Effector CD8-positive, alpha-beta T cell (primary cell): ENCODE measurements at regions not wholly inside any gene's neighbourhood (a gene's known extent, or its start where the extent isn't known, plus 50 kb on each side); places are given as distances from the start of the nearest gene placed in this dataset.

Experiments used
- DNase-seq: peaks from one replicate; lab custom pipeline; 2025; lab: John Stamatoyannopoulos, UW

GRCh38 chr4:3831529-3832150 lies 65.5 kb downstream of the ADRA2C start:
- no peak for DNase-seq

DNA sequence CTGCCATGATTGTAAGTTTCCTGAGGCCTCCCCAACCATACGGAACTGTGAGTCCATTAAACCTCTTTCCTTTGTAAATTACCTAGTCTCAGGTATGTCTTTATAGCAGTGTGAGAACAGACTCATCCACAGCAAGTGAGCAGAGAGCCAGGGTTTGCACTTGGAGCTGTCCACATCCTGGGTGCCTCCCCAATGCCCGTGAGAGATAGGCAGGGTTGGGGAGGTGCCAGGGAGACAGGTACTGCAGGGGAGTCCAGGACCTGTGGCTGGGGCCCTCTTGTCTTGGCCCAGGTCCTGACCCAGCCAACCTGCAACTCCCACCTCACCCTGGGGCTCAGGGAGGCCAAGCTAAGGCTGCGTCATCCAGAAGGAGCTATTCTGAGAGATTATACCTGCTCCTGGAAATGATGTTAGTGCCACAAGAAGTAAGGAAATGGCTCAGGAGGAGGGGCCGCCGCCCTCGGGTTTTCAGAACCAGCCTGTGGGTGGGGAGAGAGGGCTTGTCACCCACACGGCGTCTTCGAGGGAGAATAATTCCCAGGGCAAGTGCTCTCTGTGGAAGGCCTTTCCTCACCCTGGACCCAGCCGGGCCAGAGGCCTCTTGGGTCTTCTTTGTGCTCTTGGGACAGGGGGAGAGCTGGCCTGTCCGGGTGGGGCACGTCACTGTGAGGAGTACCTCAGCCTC lies 66.5 kb downstream of the ADRA2C start:
- no peak for DNase-seq

GRCh38 chr4:3833326-3833989 lies 67.3 kb downstream of the ADRA2C start:
- DNase-seq: no peak

DNA sequence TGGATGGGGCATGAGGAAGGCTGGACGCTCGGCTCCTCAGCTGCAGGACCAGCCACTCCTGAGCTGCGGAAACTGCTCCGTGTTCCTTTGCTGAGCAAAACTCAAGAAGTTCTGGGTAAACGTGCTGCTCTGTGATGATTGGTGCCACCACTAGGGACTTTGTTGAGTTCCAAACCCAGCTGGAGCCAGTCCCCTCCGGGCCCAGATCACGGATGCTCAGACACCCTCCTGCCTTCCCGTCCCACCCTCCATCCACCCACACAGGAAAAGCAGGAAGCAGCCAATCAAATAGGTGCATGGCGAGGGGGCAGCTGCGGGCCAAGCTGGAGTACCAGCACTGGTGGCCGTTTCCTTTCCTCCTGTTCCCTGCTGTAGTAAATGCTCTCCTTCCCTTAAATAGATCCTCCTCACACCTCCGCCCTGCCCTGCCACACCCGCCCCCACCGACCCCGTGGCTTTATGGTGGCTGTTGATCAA lies 68.0 kb downstream of the ADRA2C start:
- DNase-seq: no peak

DNA sequence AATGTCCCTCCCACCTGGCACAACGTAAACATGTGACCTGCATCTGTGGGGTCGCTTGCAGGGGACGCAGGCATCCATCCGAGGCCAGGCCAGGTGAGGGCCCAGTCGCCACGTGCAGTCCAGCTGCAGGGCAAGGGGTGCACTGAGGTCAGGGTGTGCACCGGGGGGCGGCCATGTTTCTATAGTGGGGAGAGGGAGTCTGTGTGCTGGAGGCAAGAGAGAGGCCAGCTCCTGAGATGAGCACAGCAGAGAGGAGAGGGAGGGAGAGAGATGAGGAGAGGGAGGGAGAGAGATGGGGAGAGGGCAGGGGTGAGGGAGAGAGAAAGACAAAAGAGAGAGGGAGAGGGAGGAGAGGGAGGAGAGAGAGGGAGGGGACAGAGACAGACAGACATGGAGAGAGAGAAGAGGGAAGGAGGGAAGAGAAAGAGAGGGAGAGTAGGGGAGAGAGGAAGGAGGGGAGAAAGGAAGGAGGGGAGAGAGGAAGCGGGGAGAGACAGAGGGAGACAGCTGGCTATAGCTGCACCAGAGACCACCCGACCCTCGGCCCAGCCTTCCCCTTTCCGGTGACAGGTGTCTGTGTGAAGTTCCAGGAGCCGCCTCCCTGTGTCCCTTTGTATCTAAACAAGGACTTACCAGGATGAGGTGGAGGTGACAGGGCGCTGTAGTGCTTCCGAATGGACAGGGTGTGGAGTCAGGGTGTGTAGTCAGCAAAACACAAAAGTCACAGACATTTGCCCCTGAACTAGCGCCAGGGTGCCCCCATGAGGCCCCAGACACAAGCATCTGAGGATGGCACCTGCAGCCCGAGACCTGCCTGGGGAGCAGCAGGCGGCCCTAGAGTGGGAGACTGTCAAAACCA lies 68.7 kb downstream of the ADRA2C start:
- no peak for DNase-seq

DNA sequence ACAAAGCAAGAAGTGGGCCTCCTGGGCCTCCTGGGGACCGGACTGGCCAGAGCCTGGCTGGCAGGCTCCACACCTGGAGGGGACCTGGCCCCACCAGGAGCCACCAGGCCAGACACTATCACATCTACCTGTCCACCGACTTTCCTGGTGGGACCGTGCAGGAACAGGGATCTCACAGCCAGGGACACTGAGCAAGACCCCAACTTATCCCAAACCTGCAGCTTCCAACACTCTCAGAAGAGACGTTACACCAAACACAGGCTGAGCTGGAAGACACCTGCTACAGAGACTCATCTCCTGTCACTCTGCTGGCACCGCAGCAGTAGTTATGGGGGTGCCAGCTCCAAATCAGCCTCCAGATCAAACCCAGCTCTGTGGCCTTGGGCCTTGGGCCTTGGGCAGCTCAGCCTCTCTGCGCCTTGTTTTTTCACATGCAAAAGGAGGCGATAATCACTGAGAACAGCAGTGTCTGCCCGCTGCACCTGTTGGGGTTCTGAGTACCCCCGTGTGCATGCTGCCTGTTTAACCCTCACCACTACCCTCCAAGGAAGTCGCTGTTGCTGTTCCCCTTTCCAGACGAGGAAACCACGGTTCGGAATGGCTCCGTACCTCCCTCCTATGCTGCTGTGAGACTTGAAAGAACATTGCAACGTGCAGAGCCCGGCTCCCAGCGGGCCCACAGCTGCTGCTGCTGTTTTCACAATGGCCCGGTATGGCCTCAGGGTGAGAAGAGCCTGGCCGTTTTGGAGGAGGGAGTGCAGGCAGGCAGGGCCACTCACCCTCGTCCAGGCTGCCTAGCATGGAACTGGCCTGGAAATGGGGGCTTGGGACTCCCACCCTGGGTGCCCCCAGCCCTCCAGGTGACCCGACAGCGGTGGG lies 69.6 kb downstream of the ADRA2C start:
- no peak for DNase-seq

- DNase-seq: no peak
Observed at GRCh38 chr4:3836406-3836755, 70.2 kb downstream of the ADRA2C start.

DNA sequence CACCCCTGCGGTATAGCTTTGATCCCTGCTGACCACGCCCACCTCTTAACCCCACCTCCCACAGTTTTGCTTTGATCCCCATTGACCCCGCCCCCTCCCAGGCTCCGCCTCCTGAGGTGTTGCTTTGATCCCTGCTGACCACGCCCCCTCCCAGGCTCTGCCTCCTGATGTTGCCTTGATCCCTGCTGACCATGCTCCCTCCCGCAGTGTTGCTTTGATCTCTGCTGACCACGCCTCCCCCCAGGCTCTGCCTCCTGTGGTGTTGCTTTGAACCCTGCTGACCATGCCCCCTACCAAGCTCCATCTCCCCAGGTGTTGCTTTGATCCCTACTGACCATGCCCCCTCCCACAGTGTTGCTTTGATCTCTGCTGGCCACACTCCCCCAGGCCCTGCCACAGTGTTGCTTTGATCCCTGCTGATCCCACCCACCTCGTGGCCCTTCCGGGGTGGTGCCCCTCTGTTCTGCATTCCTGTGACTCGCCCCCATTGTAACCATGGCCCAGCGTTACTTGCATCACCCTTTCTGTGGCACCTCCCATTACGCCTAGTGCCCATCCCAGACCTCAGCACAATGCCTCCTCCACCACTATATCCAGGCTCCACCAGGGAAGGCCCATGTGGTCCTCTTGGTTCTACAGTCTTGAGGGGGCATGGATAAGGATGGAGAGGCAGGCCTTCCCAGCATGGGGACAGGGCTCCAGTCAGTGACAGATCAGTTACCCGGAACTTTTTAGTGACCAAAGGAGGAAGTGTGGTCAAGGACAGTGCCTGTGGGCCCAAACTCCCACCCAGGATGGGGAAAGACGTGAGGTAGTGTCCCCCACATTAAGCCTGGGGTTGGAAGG lies 70.8 kb downstream of the ADRA2C start:
- DNase-seq: no peak

- no peak for DNase-seq
Observed at GRCh38 chr4:3838437-3839380, 72.5 kb downstream of the ADRA2C start.

- no peak for DNase-seq
Observed at GRCh38 chr4:3845094-3845743, 79.0 kb downstream of the ADRA2C start.

GRCh38 chr4:3845744-3846429 lies 79.7 kb downstream of the ADRA2C start:
- no peak for DNase-seq

GRCh38 chr4:3847211-3847940 lies 81.2 kb downstream of the ADRA2C start:
- DNase-seq: no peak

GRCh38 chr4:3848323-3848722 lies 82.1 kb downstream of the ADRA2C start:
- DNase-seq: no peak

- DNase-seq: no peak
Observed at GRCh38 chr4:3849140-3849539, 83.0 kb downstream of the ADRA2C start.

DNA sequence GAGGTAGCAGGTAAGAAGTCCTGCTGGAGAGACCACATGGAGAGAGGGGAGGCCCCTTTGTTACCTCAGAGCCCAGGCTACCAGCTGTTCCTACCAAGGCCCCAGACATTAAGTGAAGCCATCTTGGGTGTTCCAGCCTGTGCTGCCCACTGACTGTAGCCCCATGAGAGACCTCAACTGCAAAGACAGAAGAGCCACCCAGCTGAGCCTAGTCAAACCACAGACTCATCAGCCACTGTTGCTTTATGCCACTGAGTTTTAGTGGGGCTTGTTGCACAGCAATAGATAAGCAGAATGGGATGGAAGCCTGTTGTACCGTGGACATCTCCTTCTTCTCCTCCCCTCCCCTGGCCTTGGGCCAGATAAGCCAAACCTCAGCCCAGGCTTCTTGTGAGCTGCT lies 83.9 kb downstream of the ADRA2C start:
- no peak for DNase-seq

- DNase-seq: no peak
Observed at GRCh38 chr4:3851211-3851610, 85.0 kb downstream of the ADRA2C start.

DNA sequence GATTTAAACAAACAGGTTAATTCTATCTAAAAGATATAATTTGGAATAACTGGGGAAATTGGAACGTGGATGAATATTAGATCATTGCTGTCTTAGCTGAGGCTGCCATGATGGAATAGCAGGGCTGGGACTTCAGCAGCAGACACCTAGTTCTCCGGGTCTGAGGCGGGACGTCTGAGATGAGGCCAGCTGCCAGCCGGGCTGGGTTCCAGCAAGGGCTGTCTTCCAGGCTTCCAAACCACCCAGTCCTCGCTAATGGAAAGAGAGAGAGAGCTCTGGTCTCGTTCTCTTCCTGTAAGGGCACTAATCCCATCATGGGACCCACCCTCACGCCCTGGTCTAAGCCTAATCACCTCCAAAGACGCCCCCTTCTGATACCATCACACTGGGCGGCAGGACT lies 85.7 kb downstream of the ADRA2C start:
- DNase-seq: no peak
